ENCODE measurements at regions not wholly inside any gene's neighbourhood (a gene's known extent, or its start where the extent isn't known, plus 50 kb on each side); places are given as distances from the start of the nearest gene placed in this dataset.

DNA sequence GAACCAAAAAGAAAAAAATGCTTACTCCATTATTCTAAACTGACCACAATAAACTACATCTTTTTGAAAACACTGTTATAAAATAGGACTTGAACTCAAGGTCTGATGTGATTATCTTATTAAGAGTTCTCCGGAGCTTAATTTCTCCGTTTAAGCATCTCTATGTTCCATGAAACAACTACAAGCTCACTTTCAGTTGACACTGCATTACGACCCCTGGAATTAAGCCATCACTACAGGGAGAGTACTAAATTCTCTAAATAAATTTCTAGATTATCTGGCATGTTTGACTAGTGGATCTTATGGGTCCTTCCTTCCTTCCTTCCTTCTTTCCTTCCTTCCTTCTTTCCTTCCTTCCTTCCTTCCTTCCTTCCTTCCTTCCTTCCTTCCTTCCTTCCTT, 249.0 kb downstream of the IKZF2 start:
- H3K4me2 ChIP-seq (ENCODE audit: low read depth, low read length, poor library complexity, severe bottlenecking): no peak overlapping the region
- TF ChIP-seq, protein P1, sequence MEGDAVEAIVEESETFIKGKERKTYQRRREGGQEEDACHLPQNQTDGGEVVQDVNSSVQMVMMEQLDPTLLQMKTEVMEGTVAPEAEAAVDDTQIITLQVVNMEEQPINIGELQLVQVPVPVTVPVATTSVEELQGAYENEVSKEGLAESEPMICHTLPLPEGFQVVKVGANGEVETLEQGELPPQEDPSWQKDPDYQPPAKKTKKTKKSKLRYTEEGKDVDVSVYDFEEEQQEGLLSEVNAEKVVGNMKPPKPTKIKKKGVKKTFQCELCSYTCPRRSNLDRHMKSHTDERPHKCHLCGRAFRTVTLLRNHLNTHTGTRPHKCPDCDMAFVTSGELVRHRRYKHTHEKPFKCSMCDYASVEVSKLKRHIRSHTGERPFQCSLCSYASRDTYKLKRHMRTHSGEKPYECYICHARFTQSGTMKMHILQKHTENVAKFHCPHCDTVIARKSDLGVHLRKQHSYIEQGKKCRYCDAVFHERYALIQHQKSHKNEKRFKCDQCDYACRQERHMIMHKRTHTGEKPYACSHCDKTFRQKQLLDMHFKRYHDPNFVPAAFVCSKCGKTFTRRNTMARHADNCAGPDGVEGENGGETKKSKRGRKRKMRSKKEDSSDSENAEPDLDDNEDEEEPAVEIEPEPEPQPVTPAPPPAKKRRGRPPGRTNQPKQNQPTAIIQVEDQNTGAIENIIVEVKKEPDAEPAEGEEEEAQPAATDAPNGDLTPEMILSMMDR (conservative IDR thresholded peaks at IDR 0.05; ENCODE audit: low read length): no peak
- no peak for TF ChIP-seq EZH2phosphoT487 (IDR thresholded peaks at IDR 0.05; ENCODE audit: borderline replicate concordance)
- no peak overlapping the region for H3K4me3 ChIP-seq (ENCODE audit: low read length, poor library complexity, severe bottlenecking)

GRCh38 chr2:212901604-212902275, 249.7 kb downstream of the IKZF2 start:
- Histone ChIP-seq H3K36me3 (ENCODE audit: insufficient read depth, low read length) (no peaks in the 10 kb centered on the region), H3K9me3 (ENCODE audit: insufficient read depth, low read depth, low read length) (no peaks in the 10 kb centered on the region), H3K4me3 (ENCODE audit: low read length, poor library complexity, severe bottlenecking) (no peak overlapping the region)

More for the DNA sequence above, 249.0 kb downstream of the IKZF2 start:
- no peaks in the 10 kb centered on the region for H4K20me1 ChIP-seq (ENCODE audit: insufficient read depth, low read length, poor library complexity, severe bottlenecking)
- no peaks in the 10 kb centered on the region for H3K36me3 ChIP-seq (ENCODE audit: insufficient read depth, low read length)
- H3K9me3 ChIP-seq (ENCODE audit: insufficient read depth, low read depth, low read length): no peaks in the 10 kb centered on the region
- no peaks in the 10 kb centered on the region for H3K9me2 ChIP-seq (replicated peaks; ENCODE audit: low read depth, low read length)
- H3K27me3 ChIP-seq (ENCODE audit: insufficient read depth, low read length, poor library complexity, severe bottlenecking): no peaks in the 10 kb centered on the region
- no peaks in the 10 kb centered on the region for H3K4me1 ChIP-seq (ENCODE audit: insufficient read depth, low read length, poor library complexity, severe bottlenecking)
- no peak overlapping the region for H2AFZ ChIP-seq (ENCODE audit: low read length)
- H3F3A ChIP-seq (ENCODE audit: low read depth): no peaks in the 10 kb centered on the region
- no peak overlapping the region for H3K9ac ChIP-seq (ENCODE audit: low read depth, low read length, poor library complexity, severe bottlenecking)
- no peaks in the 10 kb centered on the region for H3K79me2 ChIP-seq (ENCODE audit: insufficient read depth, low read length)

GRCh38 chr2:212900715-212901114, 250.7 kb downstream of the IKZF2 start:
- no peak overlapping the region for H2AFZ ChIP-seq (ENCODE audit: low read length)
- H3K9ac ChIP-seq (ENCODE audit: low read depth, low read length, poor library complexity, severe bottlenecking): no peak overlapping the region
- no peaks in the 10 kb centered on the region for H3K27me3 ChIP-seq (ENCODE audit: insufficient read depth, low read length, poor library complexity, severe bottlenecking)
- no peaks in the 10 kb centered on the region for H4K20me1 ChIP-seq (ENCODE audit: insufficient read depth, low read length, poor library complexity, severe bottlenecking)
- no peak overlapping the region for H3K4me3 ChIP-seq (ENCODE audit: low read length, poor library complexity, severe bottlenecking)
- TF ChIP-seq EZH2phosphoT487 (IDR thresholded peaks at IDR 0.05; ENCODE audit: borderline replicate concordance): no peak
- TF ChIP-seq, protein P1 (conservative IDR thresholded peaks at IDR 0.05; ENCODE audit: low read length): no peak
- H3K4me2 ChIP-seq (ENCODE audit: low read depth, low read length, poor library complexity, severe bottlenecking): no peak overlapping the region
- H3K36me3 ChIP-seq (ENCODE audit: insufficient read depth, low read length): no peaks in the 10 kb centered on the region
- H3K9me3 ChIP-seq (ENCODE audit: insufficient read depth, low read depth, low read length): no peaks in the 10 kb centered on the region
- H3K79me2 ChIP-seq (ENCODE audit: insufficient read depth, low read length): no peaks in the 10 kb centered on the region
- no peaks in the 10 kb centered on the region for H3F3A ChIP-seq (ENCODE audit: low read depth)
- H3K9me2 ChIP-seq (replicated peaks; ENCODE audit: low read depth, low read length): no peaks in the 10 kb centered on the region
- no peaks in the 10 kb centered on the region for H3K4me1 ChIP-seq (ENCODE audit: insufficient read depth, low read length, poor library complexity, severe bottlenecking)

More at GRCh38 chr2:212901604-212902275, 249.7 kb downstream of the IKZF2 start:
- no peak for TF ChIP-seq EZH2phosphoT487 (IDR thresholded peaks at IDR 0.05; ENCODE audit: borderline replicate concordance)
- TF ChIP-seq, protein P1 (conservative IDR thresholded peaks at IDR 0.05; ENCODE audit: low read length): no peak
- Histone ChIP-seq H3K9ac (ENCODE audit: low read depth, low read length, poor library complexity, severe bottlenecking) (no peak overlapping the region), H3K4me1 (ENCODE audit: insufficient read depth, low read length, poor library complexity, severe bottlenecking) (no peaks in the 10 kb centered on the region), H4K20me1 (ENCODE audit: insufficient read depth, low read length, poor library complexity, severe bottlenecking) (no peaks in the 10 kb centered on the region), H3F3A (ENCODE audit: low read depth) (no peaks in the 10 kb centered on the region), H3K27me3 (ENCODE audit: insufficient read depth, low read length, poor library complexity, severe bottlenecking) (no peaks in the 10 kb centered on the region), H3K9me2 (replicated peaks; ENCODE audit: low read depth, low read length) (no peaks in the 10 kb centered on the region), H3K79me2 (ENCODE audit: insufficient read depth, low read length) (no peaks in the 10 kb centered on the region), H2AFZ (ENCODE audit: low read length) (no peak overlapping the region), H3K4me2 (ENCODE audit: low read depth, low read length, poor library complexity, severe bottlenecking) (no peak overlapping the region)
